NT2/D1 (cell line): ENCODE measurements at regions not wholly inside any gene's neighbourhood (a gene's known extent, or its start where the extent isn't known, plus 50 kb on each side); places are given as distances from the start of the nearest gene placed in this dataset.

ENCODE experiments used
- SUZ12 ChIP-seq: IDR thresholded peaks from 2 replicates; pipeline ENCODE4 v1.6.1; 2011; ENCODE audit not compliant: insufficient read length, insufficient read depth; ENCODE audit errors: extremely low read depth
- ZNF274 ChIP-seq: IDR thresholded peaks from 2 replicates; pipeline ENCODE4 v1.6.1; 2011; ENCODE audit warnings: mild to moderate bottlenecking, low read depth, low read length

- TF ChIP-seq SUZ12 (no peak), ZNF274 (no peak)
These were observed 213.1 kb downstream of the UBE2E3 start for GRCh38 chr2:181193550-181193949.
